ENCODE measurements at regions not wholly inside any gene's neighbourhood (a gene's known extent, or its start where the extent isn't known, plus 50 kb on each side); places are given as distances from the start of the nearest gene placed in this dataset.
"Not testable (repeated sequence)": the region's sequence is repeated elsewhere in the genome, so short reads cannot be mapped to it uniquely, and the experiment has no call there.

- H3K4me1 ChIP-seq (replicated peaks in 1 of 2); H3K27ac ChIP-seq; in situ Hi-C loops (cut with MboI; ENCODE audit: low pct_unique_long_range_greater_than_20kb in 2 of 9, low sequenced_read_pairs in 9 of 9, unreplicated experiment in 9 of 9); H3K4me3 ChIP-seq: not testable (repeated sequence)
- peak in 5 of 8 experiments; percentile 36 to 70 (median 60) for ATAC-seq (replicated peaks in 6 of 8)
- no CpG with 5 or more reads among the region's 7 CpGs for WGBS, 10 experiments
These were observed 327.6 kb upstream of the NOTCH2NLA start for GRCh38 chr1:146556405-146556804.

GRCh38 chr1:146552414-146552813, 323.6 kb upstream of the NOTCH2NLA start:
- H3K4me1 ChIP-seq (replicated peaks in 1 of 2); ATAC-seq (replicated peaks in 6 of 8); H3K4me3 ChIP-seq; in situ Hi-C loops (cut with MboI; ENCODE audit: low pct_unique_long_range_greater_than_20kb in 2 of 9, low sequenced_read_pairs in 9 of 9, unreplicated experiment in 9 of 9); H3K27ac ChIP-seq: not testable (repeated sequence)
- no CpG with 5 or more reads among the region's 3 CpGs for WGBS, 10 experiments

GRCh38 chr1:146548684-146549083, 319.9 kb upstream of the NOTCH2NLA start:
- ATAC-seq (replicated peaks in 6 of 8) = peak in 4 of 8 experiments; percentile 35 to 82 (median 62)
- H3K27ac ChIP-seq; H3K4me3 ChIP-seq; H3K4me1 ChIP-seq (replicated peaks in 1 of 2); in situ Hi-C loops (cut with MboI; ENCODE audit: low pct_unique_long_range_greater_than_20kb in 2 of 9, low sequenced_read_pairs in 9 of 9, unreplicated experiment in 9 of 9): not testable (repeated sequence)
- WGBS, 10 experiments = no CpG with 5 or more reads among the region's 9 CpGs

- H3K4me3 ChIP-seq; in situ Hi-C loops (cut with MboI; ENCODE audit: low pct_unique_long_range_greater_than_20kb in 2 of 9, low sequenced_read_pairs in 9 of 9, unreplicated experiment in 9 of 9): not testable (repeated sequence)
These were observed 317.4 kb upstream of the NOTCH2NLA start for GRCh38 chr1:146546189-146546588.

GRCh38 chr1:146537775-146538373, 309.1 kb upstream of the NOTCH2NLA start:
- not testable (repeated sequence) for ATAC-seq (replicated peaks in 6 of 8)

More at GRCh38 chr1:146546189-146546588, 317.4 kb upstream of the NOTCH2NLA start:
- not testable (repeated sequence) for H3K27ac ChIP-seq; ATAC-seq (replicated peaks in 6 of 8); H3K4me1 ChIP-seq (replicated peaks in 1 of 2)
- WGBS, 10 experiments = no CpG with 5 or more reads among the region's 1 CpG

GRCh38 chr1:146536028-146536427, 307.2 kb upstream of the NOTCH2NLA start:
- H3K4me3 ChIP-seq; H3K27ac ChIP-seq; ATAC-seq (replicated peaks in 6 of 8); H3K4me1 ChIP-seq (replicated peaks in 1 of 2); in situ Hi-C loops (cut with MboI; ENCODE audit: low pct_unique_long_range_greater_than_20kb in 2 of 9, low sequenced_read_pairs in 9 of 9, unreplicated experiment in 9 of 9): not testable (repeated sequence)
- WGBS, 10 experiments = no CpG with 5 or more reads among the region's 1 CpG

More at GRCh38 chr1:146537775-146538373, 309.1 kb upstream of the NOTCH2NLA start:
- H3K27ac ChIP-seq; H3K4me1 ChIP-seq (replicated peaks in 1 of 2); H3K4me3 ChIP-seq; in situ Hi-C loops (cut with MboI; ENCODE audit: low pct_unique_long_range_greater_than_20kb in 2 of 9, low sequenced_read_pairs in 9 of 9, unreplicated experiment in 9 of 9): not testable (repeated sequence)
- no CpG with 5 or more reads among the region's 2 CpGs for WGBS, 10 experiments

GRCh38 chr1:146535575-146535974, 306.8 kb upstream of the NOTCH2NLA start:
- H3K4me1 ChIP-seq (replicated peaks in 1 of 2); ATAC-seq (replicated peaks in 6 of 8); H3K4me3 ChIP-seq; H3K27ac ChIP-seq; in situ Hi-C loops (cut with MboI; ENCODE audit: low pct_unique_long_range_greater_than_20kb in 2 of 9, low sequenced_read_pairs in 9 of 9, unreplicated experiment in 9 of 9): not testable (repeated sequence)
- WGBS, 10 experiments = no CpG with 5 or more reads among the region's 3 CpGs

- in situ Hi-C loops (cut with MboI; ENCODE audit: low pct_unique_long_range_greater_than_20kb in 2 of 9, low sequenced_read_pairs in 9 of 9, unreplicated experiment in 9 of 9); H3K4me3 ChIP-seq; H3K27ac ChIP-seq; H3K4me1 ChIP-seq (replicated peaks in 1 of 2): not testable (repeated sequence)
- peak in 3 of 8 experiments; percentile 62 to 69 (median 65) for ATAC-seq (replicated peaks in 6 of 8)
- whole genome bisulfite sequencing, 10 experiments = no CpG with 5 or more reads among the region's 6 CpGs
These were observed 302.1 kb upstream of the NOTCH2NLA start for GRCh38 chr1:146530958-146531357.

- ATAC-seq (replicated peaks in 6 of 8); H3K4me3 ChIP-seq; H3K27ac ChIP-seq; in situ Hi-C loops (cut with MboI; ENCODE audit: low pct_unique_long_range_greater_than_20kb in 2 of 9, low sequenced_read_pairs in 9 of 9, unreplicated experiment in 9 of 9); H3K4me1 ChIP-seq (replicated peaks in 1 of 2): not testable (repeated sequence)
- no CpG with 5 or more reads among the region's 4 CpGs for WGBS, 10 experiments
These were observed 294.0 kb upstream of the NOTCH2NLA start for GRCh38 chr1:146522812-146523211.

GRCh38 chr1:146522345-146522744, 293.5 kb upstream of the NOTCH2NLA start:
- H3K27ac ChIP-seq; in situ Hi-C loops (cut with MboI; ENCODE audit: low pct_unique_long_range_greater_than_20kb in 2 of 9, low sequenced_read_pairs in 9 of 9, unreplicated experiment in 9 of 9); H3K4me3 ChIP-seq; H3K4me1 ChIP-seq (replicated peaks in 1 of 2): not testable (repeated sequence)
- WGBS, 10 experiments = no CpG with 5 or more reads among the region's 6 CpGs
- peak in 1 of 8 experiments; percentile 16 for ATAC-seq (replicated peaks in 6 of 8)

GRCh38 chr1:146521804-146522203, 293.0 kb upstream of the NOTCH2NLA start:
- H3K27ac ChIP-seq; H3K4me3 ChIP-seq; in situ Hi-C loops (cut with MboI; ENCODE audit: low pct_unique_long_range_greater_than_20kb in 2 of 9, low sequenced_read_pairs in 9 of 9, unreplicated experiment in 9 of 9); H3K4me1 ChIP-seq (replicated peaks in 1 of 2): not testable (repeated sequence)
- no CpG with 5 or more reads among the region's 2 CpGs for WGBS, 10 experiments
- peak in 2 of 8 experiments; percentile 69 to 87 for ATAC-seq (replicated peaks in 6 of 8)

- ATAC-seq (replicated peaks in 6 of 8) = peak; percentile 70 to 97 (median 88)
- H3K4me3 ChIP-seq; H3K27ac ChIP-seq; in situ Hi-C loops (cut with MboI; ENCODE audit: low pct_unique_long_range_greater_than_20kb in 2 of 9, low sequenced_read_pairs in 9 of 9, unreplicated experiment in 9 of 9); H3K4me1 ChIP-seq (replicated peaks in 1 of 2): not testable (repeated sequence)
- WGBS, 10 experiments = no CpG with 5 or more reads among the region's 4 CpGs
These were observed 284.9 kb upstream of the NOTCH2NLA start for GRCh38 chr1:146513754-146514153.

GRCh38 chr1:146511047-146511777, 282.4 kb upstream of the NOTCH2NLA start:
- H3K4me1 ChIP-seq (replicated peaks in 1 of 2); H3K27ac ChIP-seq; ATAC-seq (replicated peaks in 6 of 8); in situ Hi-C loops (cut with MboI; ENCODE audit: low pct_unique_long_range_greater_than_20kb in 2 of 9, low sequenced_read_pairs in 9 of 9, unreplicated experiment in 9 of 9); H3K4me3 ChIP-seq: not testable (repeated sequence)
- WGBS, 10 experiments = no CpG with 5 or more reads among the region's 7 CpGs
